ENCODE measurements at regions not wholly inside any gene's neighbourhood (a gene's known extent, or its start where the extent isn't known, plus 50 kb on each side); places are given as distances from the start of the nearest gene placed in this dataset.

GRCh38 chr13:103130681-103131210 is 64.5 kb upstream of the SLC10A2 start:
- no peaks in the 10 kb centered on the region for H3K36me3 Mint-ChIP-seq (ENCODE audit: unreplicated experiment)
- no peak for DNase-seq
- H3K4me1 Mint-ChIP-seq (ENCODE audit: low read depth, unreplicated experiment): peaks cover 4% of the 10 kb centered on the region
- no peak overlapping the region for H3K4me3 Mint-ChIP-seq (ENCODE audit: unreplicated experiment)
- no peak overlapping the region for H3K27ac Mint-ChIP-seq (ENCODE audit: unreplicated experiment)
- TF ChIP-seq CTCF (IDR thresholded peaks at IDR 0.05; ENCODE audit: partially characterized antibody, unreplicated experiment): no peak
- H3K9me3 Mint-ChIP-seq (ENCODE audit: unreplicated experiment): no peaks in the 10 kb centered on the region
- H3K27me3 Mint-ChIP-seq (ENCODE audit: unreplicated experiment): no peaks in the 10 kb centered on the region

- H3K27ac Mint-ChIP-seq (ENCODE audit: unreplicated experiment): no peak overlapping the region
- DNase-seq: no peak
- no peaks in the 10 kb centered on the region for H3K36me3 Mint-ChIP-seq (ENCODE audit: unreplicated experiment)
- H3K4me1 Mint-ChIP-seq (ENCODE audit: low read depth, unreplicated experiment): peaks cover 2% of the 10 kb centered on the region
- no peaks in the 10 kb centered on the region for H3K9me3 Mint-ChIP-seq (ENCODE audit: unreplicated experiment)
- H3K4me3 Mint-ChIP-seq (ENCODE audit: unreplicated experiment): no peak overlapping the region
- H3K27me3 Mint-ChIP-seq (ENCODE audit: unreplicated experiment): no peaks in the 10 kb centered on the region
- no peak for TF ChIP-seq CTCF (IDR thresholded peaks at IDR 0.05; ENCODE audit: partially characterized antibody, unreplicated experiment)
Measured at GRCh38 chr13:103130146-103130545, 63.9 kb upstream of the SLC10A2 start.
